Right kidney (tissue), 1 donor: ENCODE measurements at regions not wholly inside any gene's neighbourhood (a gene's known extent, or its start where the extent isn't known, plus 50 kb on each side); places are given as distances from the start of the nearest gene placed in this dataset.

ENCODE experiments used
- DNase-seq: peaks from one replicate; pipeline ENCODE4 v3.0.0-alpha.2; 2016

DNA sequence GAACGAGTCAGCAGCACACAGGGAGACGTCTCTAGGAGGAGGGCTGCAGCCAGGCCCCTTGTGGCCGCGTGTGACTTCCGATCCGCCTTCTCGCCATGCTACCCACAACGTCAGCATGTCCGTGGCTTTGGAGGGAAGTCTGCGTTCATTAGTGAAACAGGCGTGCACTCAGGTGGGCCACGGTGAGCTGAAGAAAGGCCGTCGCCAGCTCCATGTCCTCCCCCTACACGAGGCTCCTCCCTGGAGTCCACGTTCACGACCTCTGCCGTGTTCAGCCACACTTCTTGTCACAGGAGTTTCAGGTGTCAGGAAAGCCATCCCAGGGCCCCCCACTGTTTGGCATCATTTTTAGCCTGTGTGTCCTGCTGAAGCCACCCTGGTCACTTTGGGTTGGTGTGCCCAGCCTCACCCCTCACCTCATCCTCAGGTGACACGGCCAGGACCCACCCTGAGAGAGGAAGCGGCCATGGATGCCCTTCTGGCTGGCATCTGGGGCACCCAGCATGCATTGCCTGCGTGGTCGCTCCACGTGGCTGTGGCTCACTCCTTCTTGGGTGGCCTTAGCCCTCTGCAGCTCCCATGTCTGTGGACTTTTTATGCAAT lies 310.6 kb upstream of the SHH start:
- no peak for DNase-seq

- DNase-seq = no peak
Measured at GRCh38 chr7:156121956-156122355, 309.7 kb upstream of the SHH start.

DNA sequence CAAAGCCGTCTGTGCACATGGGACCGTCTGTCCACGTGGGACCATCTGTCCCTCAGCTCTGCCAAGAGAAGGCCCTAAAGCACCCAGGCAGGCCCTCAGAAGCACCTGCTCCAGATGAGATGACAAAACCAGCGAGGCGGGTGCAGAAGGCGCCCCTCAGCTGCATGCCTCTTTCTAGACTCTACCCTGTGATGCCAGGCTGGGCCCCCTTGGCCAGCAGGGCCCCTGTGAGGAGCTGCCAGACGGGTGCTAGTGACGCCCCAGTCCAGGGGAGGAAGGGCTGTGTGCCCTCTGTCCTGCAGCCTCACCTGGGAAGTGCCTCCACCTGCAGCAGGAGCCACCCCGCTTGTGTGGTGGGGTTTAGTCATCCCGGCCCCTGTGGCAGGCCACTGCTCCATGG lies 309.2 kb upstream of the SHH start:
- no peak for DNase-seq

DNA sequence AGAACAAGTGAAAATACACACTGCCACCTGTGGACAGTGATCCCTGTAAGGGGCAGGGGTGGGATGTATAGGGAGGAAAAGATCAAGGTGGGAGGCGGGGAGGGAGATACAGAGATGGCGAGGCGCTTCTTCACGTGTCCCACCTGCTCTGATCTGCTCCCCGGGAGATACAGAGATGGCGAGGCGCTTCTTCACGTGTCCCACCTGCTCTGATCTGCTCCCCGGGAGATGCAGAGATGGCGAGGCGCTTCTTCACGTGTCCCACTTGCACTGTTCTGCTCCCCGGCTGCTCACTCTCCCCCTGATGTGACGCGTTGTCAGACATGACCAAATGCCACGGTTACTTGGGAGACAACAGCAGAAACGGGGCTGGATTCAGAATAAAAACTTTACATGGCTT lies 308.3 kb upstream of the SHH start:
- no peak for DNase-seq

DNA sequence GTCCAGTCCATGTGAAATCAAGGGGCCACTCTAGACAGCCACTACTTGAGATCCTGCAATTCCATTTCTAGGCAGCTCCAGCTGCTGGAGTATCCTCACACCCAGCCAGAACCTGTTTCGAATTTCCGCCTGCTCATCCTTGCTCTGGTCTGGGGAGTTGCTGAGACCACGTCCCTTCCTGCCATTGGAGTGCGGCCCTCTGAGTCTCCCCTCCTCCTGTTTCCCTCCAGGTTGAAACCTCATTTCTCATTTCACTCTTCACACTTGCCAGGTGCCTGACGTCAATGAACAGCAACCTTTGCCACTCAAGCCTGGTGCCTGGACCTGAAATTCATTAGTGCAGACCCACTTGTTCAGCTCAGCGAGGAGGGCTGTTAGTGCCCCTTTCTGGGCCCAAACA lies 307.5 kb upstream of the SHH start:
- DNase-seq = no peak

DNA sequence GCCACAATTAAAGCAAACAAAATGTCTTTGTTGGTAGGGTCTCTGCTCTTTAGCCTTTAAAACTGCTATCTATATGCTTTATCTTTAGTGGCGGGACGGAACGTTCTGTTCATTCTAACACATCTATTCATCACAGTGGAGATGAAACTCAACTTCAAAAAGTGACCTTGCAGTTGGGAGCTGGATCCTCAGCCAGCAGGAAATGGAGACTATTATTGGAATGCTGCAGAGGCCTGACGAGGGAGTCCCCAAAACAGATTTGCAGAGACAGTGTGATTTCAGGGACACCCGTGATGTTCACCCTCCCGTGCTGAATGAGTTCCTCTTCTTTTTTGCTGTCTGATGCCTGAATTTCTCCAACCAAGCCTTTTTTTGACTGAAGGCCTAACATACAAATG lies 306.0 kb upstream of the SHH start:
- no peak for DNase-seq

GRCh38 chr7:156117542-156118247 lies 305.4 kb upstream of the SHH start:
- no peak for DNase-seq

GRCh38 chr7:156116514-156117215 lies 304.4 kb upstream of the SHH start:
- DNase-seq = no peak

- DNase-seq = no peak
Measured at GRCh38 chr7:156115582-156115981, 303.3 kb upstream of the SHH start.

GRCh38 chr7:156113731-156114130 lies 301.5 kb upstream of the SHH start:
- no peak for DNase-seq

GRCh38 chr7:156109988-156110387 lies 297.7 kb upstream of the SHH start:
- DNase-seq = no peak

- DNase-seq = no peak
Measured at GRCh38 chr7:156109076-156109475, 296.8 kb upstream of the SHH start.

DNA sequence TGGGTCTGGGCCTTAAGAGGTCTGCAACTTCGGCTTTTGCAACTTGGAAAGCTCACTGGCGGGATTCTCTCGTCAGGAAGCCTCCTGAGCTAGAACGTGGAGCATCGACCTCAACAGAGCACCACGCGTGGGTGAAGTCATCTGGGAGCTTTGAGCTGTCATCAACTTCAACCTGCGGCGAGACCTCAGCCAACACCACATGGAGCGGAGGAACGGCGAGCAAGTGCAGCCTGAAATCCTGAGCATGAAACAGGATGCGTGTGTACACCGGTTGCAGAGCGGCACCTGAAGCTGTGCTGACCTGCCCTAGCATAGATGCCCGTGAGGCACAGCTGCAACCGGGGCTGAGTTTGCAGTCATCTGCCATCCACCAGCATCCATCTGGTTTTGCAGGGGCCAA lies 295.7 kb upstream of the SHH start:
- no peak for DNase-seq

GRCh38 chr7:156106107-156106426 lies 293.8 kb upstream of the SHH start:
- no peak for DNase-seq

GRCh38 chr7:156105337-156106106 lies 293.3 kb upstream of the SHH start:
- DNase-seq = no peak

- DNase-seq = no peak
Measured at GRCh38 chr7:156104501-156105336, 292.5 kb upstream of the SHH start.

GRCh38 chr7:156102267-156102666 lies 290.0 kb upstream of the SHH start:
- no peak for DNase-seq

DNA sequence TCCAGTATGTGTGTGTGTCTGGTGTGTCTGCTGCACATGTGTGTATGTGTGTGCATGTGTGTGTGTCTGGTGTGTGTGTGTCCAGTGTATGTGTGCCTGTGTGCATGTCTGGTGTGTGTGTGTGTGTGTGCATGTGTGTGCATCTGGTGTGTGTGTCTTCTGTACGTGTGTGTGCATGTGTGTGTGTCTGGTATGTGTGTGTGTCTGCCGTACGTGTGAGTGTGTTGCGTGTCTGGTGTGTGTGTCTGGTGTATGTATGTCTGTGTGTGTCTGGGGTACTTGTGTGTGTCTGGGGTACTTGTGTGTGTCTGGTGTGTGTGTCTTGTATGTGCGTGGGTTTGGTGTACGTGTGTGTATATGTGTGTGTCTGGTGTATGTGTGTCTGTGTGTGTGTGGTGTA lies 289.1 kb upstream of the SHH start:
- DNase-seq = no peak

GRCh38 chr7:156100086-156100485 lies 287.8 kb upstream of the SHH start:
- DNase-seq = no peak

DNA sequence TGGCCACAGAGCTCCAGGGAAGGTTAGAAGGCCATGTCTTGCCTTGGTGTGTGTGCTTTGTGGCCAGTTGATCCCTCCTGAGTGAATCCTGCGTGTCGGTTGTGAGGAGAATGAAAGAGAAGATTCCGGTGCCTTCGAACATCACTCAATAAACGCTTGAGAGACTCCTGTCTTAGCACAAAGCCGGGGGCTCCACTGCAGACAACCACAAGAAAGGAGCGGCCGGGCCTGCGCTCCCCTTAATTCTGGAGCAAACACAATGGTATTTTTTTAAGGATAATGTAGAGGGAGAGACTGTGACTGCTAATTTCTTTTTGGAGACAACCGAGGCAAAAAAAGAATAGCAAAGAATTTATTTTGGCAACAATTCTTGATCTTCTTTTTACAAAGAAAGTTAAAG lies 286.8 kb upstream of the SHH start:
- no peak for DNase-seq

GRCh38 chr7:156096771-156097538 lies 284.7 kb upstream of the SHH start:
- DNase-seq = no peak
